HL-60 (cell line): ENCODE measurements at regions not wholly inside any gene's neighbourhood (a gene's known extent, or its start where the extent isn't known, plus 50 kb on each side); places are given as distances from the start of the nearest gene placed in this dataset.

Source experiments
- DNase-seq, 2 experiments: peaks; one replicate each; pipeline ENCODE4 v3.0.0-alpha.2; 2010 to 2020; ENCODE audit warnings: low read depth in 1 of 2, low spot score in 1 of 2
- H3K27ac ChIP-seq: fragments of 250-450 bp; sonication (Bioruptor Pico); replicated peaks from 2 replicates; pipeline ENCODE4 v1.5.1; 2020; ENCODE audit warnings: mild to moderate bottlenecking, moderate library complexity
- H3K27me3 ChIP-seq: fragments of 250-450 bp; sonication (Bioruptor Pico); 2 replicates; pipeline ENCODE4 v1.5.1; 2021; ENCODE audit warnings: mild to moderate bottlenecking, moderate library complexity; ENCODE audit not compliant: insufficient read depth, poor library complexity, severe bottlenecking
- H3K4me3 ChIP-seq: replicated peaks from 2 replicates; pipeline ENCODE4 v1.5.1; 2011; ENCODE audit warnings: mild to moderate bottlenecking, control low read depth, low read length; ENCODE audit not compliant: insufficient read depth
- CTCF ChIP-seq: IDR thresholded peaks from one replicate; pipeline ENCODE4 v1.5.1; 2011; ENCODE audit warnings: low read length, control low read depth, inconsistent platforms; ENCODE audit not compliant: insufficient read depth
- GABPA ChIP-seq: IDR thresholded peaks from 2 replicates; pipeline ENCODE4 v1.6.1; 2012; ENCODE audit warnings: low read depth
- POLR2AphosphoS5 ChIP-seq: IDR thresholded peaks from 2 replicates; pipeline ENCODE4 v1.6.1; 2012; ENCODE audit warnings: low read depth
- SPI1 ChIP-seq: IDR thresholded peaks from 2 replicates; pipeline ENCODE4 v1.6.1; 2012; ENCODE audit warnings: low read depth, mild to moderate bottlenecking, borderline replicate concordance
- TF ChIP-seq, protein P1 (sequence below): IDR thresholded peaks from 2 replicates; pipeline ENCODE4 v1.6.1; 2012; ENCODE audit warnings: low read depth; ENCODE audit not compliant: insufficient replicate concordance

DNA sequence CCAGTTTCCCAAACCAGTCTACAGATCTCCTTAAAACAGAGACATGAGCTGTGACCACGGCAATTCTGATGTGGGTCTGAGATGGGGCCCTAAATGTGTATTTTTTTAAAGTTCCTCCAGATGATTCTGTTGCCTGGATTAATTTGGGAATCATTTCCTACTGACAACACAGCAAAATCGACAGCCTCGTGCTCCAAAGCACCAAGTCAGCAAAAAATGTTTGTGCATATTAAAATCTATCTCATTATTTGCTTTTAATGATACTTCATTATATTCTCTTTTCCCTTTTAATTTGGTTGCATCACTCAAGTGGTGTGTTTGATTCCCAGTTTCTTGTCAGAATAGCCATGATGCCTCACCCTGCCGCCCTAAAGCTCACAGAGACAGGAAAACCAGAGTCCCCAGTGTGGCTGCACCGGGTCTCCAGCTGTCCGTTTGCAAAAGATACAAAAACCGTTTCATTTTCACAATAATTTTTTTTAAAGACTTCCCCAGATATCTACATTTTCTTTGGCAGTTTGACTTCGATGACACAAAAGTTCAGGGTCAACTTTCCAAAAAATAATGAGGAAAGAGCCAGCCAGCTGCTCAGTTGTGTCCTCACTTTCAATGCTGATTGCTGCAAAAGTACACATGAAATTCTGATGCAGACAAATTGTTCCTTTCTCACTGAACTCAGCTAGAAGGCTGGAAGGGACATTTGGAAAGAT is 443.2 kb upstream of the ID2 start:
- no peak overlapping the region for H3K4me3 ChIP-seq
- peak in 1 of 2 experiments; percentile 62 for DNase-seq
- H3K27ac ChIP-seq, result peak overlapping the region; percentile 61
- no peaks in the 10 kb centered on the region for H3K27me3 ChIP-seq
- TF ChIP-seq SPI1, result no peak
- no peak for TF ChIP-seq POLR2AphosphoS5
- no peak for TF ChIP-seq CTCF
- no peak for TF ChIP-seq GABPA
- TF ChIP-seq, protein P1, sequence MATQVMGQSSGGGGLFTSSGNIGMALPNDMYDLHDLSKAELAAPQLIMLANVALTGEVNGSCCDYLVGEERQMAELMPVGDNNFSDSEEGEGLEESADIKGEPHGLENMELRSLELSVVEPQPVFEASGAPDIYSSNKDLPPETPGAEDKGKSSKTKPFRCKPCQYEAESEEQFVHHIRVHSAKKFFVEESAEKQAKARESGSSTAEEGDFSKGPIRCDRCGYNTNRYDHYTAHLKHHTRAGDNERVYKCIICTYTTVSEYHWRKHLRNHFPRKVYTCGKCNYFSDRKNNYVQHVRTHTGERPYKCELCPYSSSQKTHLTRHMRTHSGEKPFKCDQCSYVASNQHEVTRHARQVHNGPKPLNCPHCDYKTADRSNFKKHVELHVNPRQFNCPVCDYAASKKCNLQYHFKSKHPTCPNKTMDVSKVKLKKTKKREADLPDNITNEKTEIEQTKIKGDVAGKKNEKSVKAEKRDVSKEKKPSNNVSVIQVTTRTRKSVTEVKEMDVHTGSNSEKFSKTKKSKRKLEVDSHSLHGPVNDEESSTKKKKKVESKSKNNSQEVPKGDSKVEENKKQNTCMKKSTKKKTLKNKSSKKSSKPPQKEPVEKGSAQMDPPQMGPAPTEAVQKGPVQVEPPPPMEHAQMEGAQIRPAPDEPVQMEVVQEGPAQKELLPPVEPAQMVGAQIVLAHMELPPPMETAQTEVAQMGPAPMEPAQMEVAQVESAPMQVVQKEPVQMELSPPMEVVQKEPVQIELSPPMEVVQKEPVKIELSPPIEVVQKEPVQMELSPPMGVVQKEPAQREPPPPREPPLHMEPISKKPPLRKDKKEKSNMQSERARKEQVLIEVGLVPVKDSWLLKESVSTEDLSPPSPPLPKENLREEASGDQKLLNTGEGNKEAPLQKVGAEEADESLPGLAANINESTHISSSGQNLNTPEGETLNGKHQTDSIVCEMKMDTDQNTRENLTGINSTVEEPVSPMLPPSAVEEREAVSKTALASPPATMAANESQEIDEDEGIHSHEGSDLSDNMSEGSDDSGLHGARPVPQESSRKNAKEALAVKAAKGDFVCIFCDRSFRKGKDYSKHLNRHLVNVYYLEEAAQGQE, result no peak

DNA sequence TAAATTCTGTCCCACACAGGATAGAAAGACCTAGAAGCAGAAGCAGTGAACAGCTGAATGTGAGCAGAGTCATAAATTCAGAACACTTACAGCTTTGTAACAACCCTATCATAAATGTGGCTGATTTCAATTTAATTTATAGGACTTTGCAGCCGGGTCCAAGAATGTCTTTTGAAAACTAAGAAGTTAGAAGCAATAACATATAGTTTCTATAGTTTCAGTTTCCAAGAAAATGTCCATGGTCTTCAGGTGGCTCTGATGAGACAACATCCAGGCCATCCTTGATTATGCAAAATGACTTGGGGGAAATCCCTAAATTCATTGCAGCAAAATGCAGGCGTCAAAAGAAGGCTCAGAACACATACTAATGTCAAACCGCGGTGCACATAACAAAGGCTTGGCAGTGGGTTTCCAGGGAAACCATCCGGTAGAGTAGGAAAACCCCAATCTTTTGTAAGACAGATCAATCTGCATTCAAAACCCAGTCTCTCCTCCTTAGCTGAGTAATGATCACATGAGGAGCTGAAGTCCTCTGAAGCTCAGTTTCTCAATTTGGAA is 442.2 kb upstream of the ID2 start:
- H3K4me3 ChIP-seq, result no peak overlapping the region
- H3K27me3 ChIP-seq, result no peaks in the 10 kb centered on the region
- peak overlapping the region; percentile 61 for H3K27ac ChIP-seq
- TF ChIP-seq POLR2AphosphoS5, result no peak
- TF ChIP-seq, protein P1, result no peak
- no peak for TF ChIP-seq CTCF
- TF ChIP-seq GABPA, result no peak
- TF ChIP-seq SPI1, result no peak
- DNase-seq, result no peak

- no peaks in the 10 kb centered on the region for H3K27me3 ChIP-seq
- no peak for DNase-seq
- TF ChIP-seq CTCF, result no peak
- TF ChIP-seq GABPA, result no peak
- no peak for TF ChIP-seq SPI1
- TF ChIP-seq, protein P1, result no peak
- TF ChIP-seq POLR2AphosphoS5, result no peak
- no peak overlapping the region for H3K27ac ChIP-seq
- H3K4me3 ChIP-seq, result no peak overlapping the region
Measured at GRCh38 chr2:8241317-8241716, 440.5 kb upstream of the ID2 start.
